Neural cell (in vitro differentiated cells): ENCODE measurements at regions not wholly inside any gene's neighbourhood (a gene's known extent, or its start where the extent isn't known, plus 50 kb on each side); places are given as distances from the start of the nearest gene placed in this dataset.

Source experiments
- EP300 ChIP-seq: fragments of 450-650 bp; conservative IDR thresholded peaks from 2 replicates; pipeline ENCODE4 v1.6.1; 2014; ENCODE audit warnings: antibody characterized with exemption, mild to moderate bottlenecking, moderate library complexity; ENCODE audit not compliant: poor library complexity, severe bottlenecking
- EZH2 ChIP-seq: fragments of 200-600, 300-800 bp; shearing (Covaris generic), sonication (generic); IDR thresholded peaks from 2 replicates; pipeline ENCODE4 v1.6.1; 2014; ENCODE audit warnings: antibody characterized with exemption, low read length, borderline replicate concordance, mild to moderate bottlenecking; ENCODE audit not compliant: insufficient read depth, poor library complexity, severe bottlenecking
- POLR2AphosphoS5 ChIP-seq: IDR thresholded peaks from 2 replicates; pipeline ENCODE4 v1.6.1; 2012
- TF ChIP-seq, protein P1 (sequence below): fragments of 450-650 bp; IDR thresholded peaks from 2 replicates; pipeline ENCODE4 v1.5.1; 2014; ENCODE audit warnings: antibody characterized with exemption, mild to moderate bottlenecking, moderate library complexity; ENCODE audit not compliant: poor library complexity, severe bottlenecking

DNA sequence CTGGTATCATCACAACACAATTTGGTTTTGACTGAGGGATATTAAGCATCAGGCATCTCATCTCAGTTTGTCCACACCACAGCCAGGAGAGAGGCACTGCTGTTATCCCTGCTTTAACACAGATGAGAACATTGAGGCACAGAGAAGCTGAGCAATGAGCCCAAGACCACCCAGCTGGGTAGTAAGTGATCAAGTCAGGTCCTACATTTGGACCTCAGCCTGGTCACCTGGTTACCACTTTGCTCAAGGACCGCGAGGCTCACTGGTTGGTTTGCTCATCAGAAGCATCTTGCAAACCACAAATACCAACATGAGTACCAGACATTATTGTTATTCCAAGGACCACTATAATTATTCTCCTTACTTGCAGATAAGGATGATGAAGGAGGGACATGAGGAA lies 245.5 kb downstream of the CBLN1 start:
- TF ChIP-seq, protein P1, sequence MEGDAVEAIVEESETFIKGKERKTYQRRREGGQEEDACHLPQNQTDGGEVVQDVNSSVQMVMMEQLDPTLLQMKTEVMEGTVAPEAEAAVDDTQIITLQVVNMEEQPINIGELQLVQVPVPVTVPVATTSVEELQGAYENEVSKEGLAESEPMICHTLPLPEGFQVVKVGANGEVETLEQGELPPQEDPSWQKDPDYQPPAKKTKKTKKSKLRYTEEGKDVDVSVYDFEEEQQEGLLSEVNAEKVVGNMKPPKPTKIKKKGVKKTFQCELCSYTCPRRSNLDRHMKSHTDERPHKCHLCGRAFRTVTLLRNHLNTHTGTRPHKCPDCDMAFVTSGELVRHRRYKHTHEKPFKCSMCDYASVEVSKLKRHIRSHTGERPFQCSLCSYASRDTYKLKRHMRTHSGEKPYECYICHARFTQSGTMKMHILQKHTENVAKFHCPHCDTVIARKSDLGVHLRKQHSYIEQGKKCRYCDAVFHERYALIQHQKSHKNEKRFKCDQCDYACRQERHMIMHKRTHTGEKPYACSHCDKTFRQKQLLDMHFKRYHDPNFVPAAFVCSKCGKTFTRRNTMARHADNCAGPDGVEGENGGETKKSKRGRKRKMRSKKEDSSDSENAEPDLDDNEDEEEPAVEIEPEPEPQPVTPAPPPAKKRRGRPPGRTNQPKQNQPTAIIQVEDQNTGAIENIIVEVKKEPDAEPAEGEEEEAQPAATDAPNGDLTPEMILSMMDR, result no peak
- no peak for TF ChIP-seq EP300
- TF ChIP-seq EZH2, result no peak
- no peak for TF ChIP-seq POLR2AphosphoS5
